ENCODE measurements at regions not wholly inside any gene's neighbourhood (a gene's known extent, or its start where the extent isn't known, plus 50 kb on each side); places are given as distances from the start of the nearest gene placed in this dataset.

DNA sequence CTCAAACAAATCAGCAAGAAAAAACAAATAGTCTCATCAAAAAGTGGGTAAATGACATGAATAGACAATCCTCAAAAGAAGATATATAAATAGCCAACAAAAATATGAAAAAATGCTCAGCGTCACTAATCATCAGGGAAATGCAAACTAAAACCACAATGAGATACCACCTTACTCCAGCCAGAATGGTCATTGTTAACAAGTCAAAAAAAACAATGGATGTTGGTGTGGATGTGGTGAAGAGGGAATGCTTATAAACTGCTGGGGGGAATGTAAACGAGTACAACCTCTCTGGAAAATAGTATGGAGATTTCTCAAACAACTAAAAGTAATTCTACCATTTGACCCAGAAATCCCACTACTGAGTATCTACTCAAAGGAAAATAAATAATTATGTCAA is 239.2 kb upstream of the RFC3 start:
- ATAC-seq (ENCODE audit: low read depth in 2 of 2) = no peak
- Mint-ChIP-seq H3K36me3 (no peaks in the 10 kb centered on the region), H3K4me1 (no peaks in the 10 kb centered on the region), H3K9me3 (no peaks in the 10 kb centered on the region), H3K27me3 (peaks cover 10 to 22% (median 20%) of the 10 kb centered on the region in 3 donors), H3K27ac (no peak overlapping the region), H3K4me3 (no peak overlapping the region)
- no peak for DNase-seq

- H3K9me3 Mint-ChIP-seq = peaks cover 0 to 3% (median 0%) of the 10 kb centered on the region in 7 donors
- H3K27me3 Mint-ChIP-seq = peaks cover 10 to 27% (median 20%) of the 10 kb centered on the region in 3 donors
- no peaks in the 10 kb centered on the region for H3K4me1 Mint-ChIP-seq
- H3K27ac Mint-ChIP-seq = no peak overlapping the region
- no peak for DNase-seq
- H3K36me3 Mint-ChIP-seq = no peaks in the 10 kb centered on the region
- no peak for ATAC-seq (ENCODE audit: low read depth in 2 of 2)
- no peak overlapping the region for H3K4me3 Mint-ChIP-seq
These were observed 235.8 kb upstream of the RFC3 start for GRCh38 chr13:33582121-33582520.

DNA sequence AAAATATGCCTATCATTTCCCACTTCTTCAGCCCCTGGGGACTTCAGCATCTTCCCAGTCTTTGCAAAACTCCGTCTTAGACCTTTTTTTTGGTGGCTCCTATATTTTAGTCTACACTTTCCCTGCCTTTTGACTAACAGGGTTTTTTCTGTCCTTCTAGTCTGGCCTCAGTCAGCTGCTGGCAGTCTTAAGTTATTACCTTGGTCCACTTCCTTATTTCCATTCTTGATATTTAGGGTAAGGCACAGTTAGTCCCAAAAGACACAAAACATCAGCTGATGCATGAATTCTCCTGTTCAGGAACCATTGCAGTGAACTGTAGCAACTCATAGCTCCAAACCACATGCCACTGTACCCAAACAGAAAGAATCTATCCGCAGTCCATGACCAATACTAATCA is 234.6 kb upstream of the RFC3 start:
- peaks cover 0 to 3% (median 0%) of the 10 kb centered on the region in 7 donors for H3K9me3 Mint-ChIP-seq
- no peaks in the 10 kb centered on the region for H3K36me3 Mint-ChIP-seq
- no peak for ATAC-seq (ENCODE audit: low read depth in 2 of 2)
- no peaks in the 10 kb centered on the region for H3K4me1 Mint-ChIP-seq
- no peak for DNase-seq
- no peak overlapping the region for H3K27ac Mint-ChIP-seq
- H3K4me3 Mint-ChIP-seq = no peak overlapping the region
- peaks cover 9 to 22% (median 10%) of the 10 kb centered on the region in 3 donors for H3K27me3 Mint-ChIP-seq

- H3K4me3 Mint-ChIP-seq = no peak overlapping the region
- DNase-seq (no peak), ATAC-seq (ENCODE audit: low read depth in 2 of 2) (no peak)
- H3K27ac Mint-ChIP-seq = no peak overlapping the region
- peaks cover 0 to 8% (median 0%) of the 10 kb centered on the region in 7 donors for H3K9me3 Mint-ChIP-seq
- H3K4me1 Mint-ChIP-seq = no peaks in the 10 kb centered on the region
- no peaks in the 10 kb centered on the region for H3K36me3 Mint-ChIP-seq
- peaks cover 0 to 8% (median 6%) of the 10 kb centered on the region in 3 donors for H3K27me3 Mint-ChIP-seq
These were observed 227.0 kb upstream of the RFC3 start for GRCh38 chr13:33590936-33591335.

- Mint-ChIP-seq H3K27me3 (peaks cover 10 to 27% (median 14%) of the 10 kb centered on the region in 3 donors), H3K4me3 (no peak overlapping the region), H3K9me3 (peaks cover 0 to 20% (median 7%) of the 10 kb centered on the region in 7 donors), H3K36me3 (peaks cover 6 to 8% of the 10 kb centered on the region in 2 donors), H3K4me1 (no peaks in the 10 kb centered on the region), H3K27ac (peak overlapping the region in 1 of 6 donors; percentile 14)
- DNase-seq (no peak), ATAC-seq (ENCODE audit: low read depth in 2 of 2) (no peak)
These were observed 211.3 kb upstream of the RFC3 start for GRCh38 chr13:33606692-33607091.

- DNase-seq (no peak), ATAC-seq (ENCODE audit: low read depth in 2 of 2) (no peak)
- peaks cover 0 to 2% (median 0%) of the 10 kb centered on the region in 7 donors for H3K9me3 Mint-ChIP-seq
- peaks cover 0 to 7% of the 10 kb centered on the region in 2 donors for H3K36me3 Mint-ChIP-seq
- H3K4me1 Mint-ChIP-seq = no peaks in the 10 kb centered on the region
- H3K27me3 Mint-ChIP-seq = peaks cover 20 to 27% (median 23%) of the 10 kb centered on the region in 3 donors
- H3K27ac Mint-ChIP-seq = no peak overlapping the region
- H3K4me3 Mint-ChIP-seq = no peak overlapping the region
These were observed 207.4 kb upstream of the RFC3 start for GRCh38 chr13:33610438-33611120.

DNA sequence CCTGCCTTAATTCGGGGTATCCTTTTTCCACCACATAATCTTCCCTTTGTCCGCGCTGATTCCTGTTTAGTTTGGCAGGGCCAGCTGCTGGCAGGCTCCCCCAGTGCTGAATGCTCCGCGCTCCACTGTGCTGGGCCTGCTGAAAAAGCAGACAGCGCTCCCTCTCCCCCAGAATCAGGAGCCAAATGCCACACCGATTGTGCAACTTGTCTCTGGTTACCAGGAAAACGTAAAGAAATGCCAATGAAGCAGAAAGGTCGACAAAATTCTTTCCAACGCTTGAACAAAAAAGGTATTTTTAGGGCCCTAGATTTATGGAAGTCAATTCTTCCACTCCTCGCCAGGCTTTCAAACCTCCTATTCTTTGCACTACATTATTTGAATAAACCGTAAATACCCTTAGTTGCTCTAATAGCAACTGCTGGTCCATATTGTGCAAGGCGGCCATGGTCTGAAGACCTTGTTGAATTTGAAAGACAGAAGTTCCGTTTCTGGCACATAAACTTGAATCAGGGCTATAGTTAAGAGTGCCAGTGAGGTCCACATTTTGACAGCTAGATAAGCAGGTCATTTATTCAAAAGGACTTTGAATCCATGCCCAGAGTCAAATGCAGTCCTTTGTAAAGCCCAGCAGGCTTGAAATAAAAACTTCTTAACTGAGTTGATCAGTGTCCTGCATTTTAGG is 206.7 kb upstream of the RFC3 start:
- ATAC-seq (ENCODE audit: low read depth in 2 of 2) = no peak
- Mint-ChIP-seq H3K27ac (no peak overlapping the region), H3K27me3 (peaks cover 23 to 30% (median 26%) of the 10 kb centered on the region in 3 donors)

DNA sequence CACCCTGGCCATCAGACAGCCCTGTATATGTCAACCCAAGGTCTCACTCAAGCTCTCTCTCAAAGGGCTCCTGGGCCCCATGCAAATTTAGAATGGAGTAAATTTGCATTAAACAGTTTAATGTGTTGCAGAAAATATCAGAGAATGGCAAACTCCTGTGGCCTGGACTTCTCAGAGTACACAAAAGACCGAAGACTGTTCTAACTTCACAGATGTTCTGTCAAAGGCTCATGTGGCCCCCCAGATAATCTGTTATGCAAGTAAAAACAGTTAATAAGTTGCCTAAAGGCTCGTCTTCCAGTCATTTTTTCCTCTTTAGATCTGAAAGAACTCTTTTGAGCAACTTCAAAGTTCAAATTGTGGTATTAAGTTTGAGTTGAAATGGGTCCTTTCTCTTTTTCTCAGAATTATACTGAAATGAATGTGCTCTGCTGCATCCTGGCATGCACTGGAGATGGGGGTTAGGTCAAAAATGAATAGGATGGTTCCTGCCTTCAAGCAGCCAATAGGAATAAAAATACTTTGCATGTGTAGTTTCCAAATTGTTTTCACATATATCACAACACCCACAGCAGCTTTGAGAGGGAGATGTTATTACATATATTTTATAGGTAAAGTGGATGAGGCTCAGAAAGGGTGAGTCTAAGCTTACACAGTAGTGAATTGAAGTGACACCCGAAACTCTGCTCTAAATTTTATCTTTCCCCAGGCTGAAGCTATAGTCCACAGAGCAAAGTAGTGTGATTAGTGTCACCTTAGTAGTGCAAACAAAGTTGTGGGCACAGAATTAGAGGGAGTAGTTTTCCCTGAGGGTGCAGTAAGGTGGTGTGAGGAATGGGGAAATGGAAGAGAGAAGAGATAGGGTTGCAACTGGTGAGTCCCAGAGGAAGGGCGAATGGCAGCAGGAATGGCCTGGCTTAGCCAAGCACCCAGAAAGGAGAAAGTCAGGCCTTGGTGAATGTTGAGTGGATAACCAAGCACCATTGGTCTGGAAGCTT is 205.0 kb upstream of the RFC3 start:
- Mint-ChIP-seq H3K27me3 (peaks cover 23 to 30% (median 26%) of the 10 kb centered on the region in 3 donors), H3K36me3 (peaks cover 0 to 7% of the 10 kb centered on the region in 2 donors), H3K4me3 (no peak overlapping the region), H3K9me3 (peaks cover 0 to 9% (median 0%) of the 10 kb centered on the region in 7 donors), H3K27ac (no peak overlapping the region), H3K4me1 (no peaks in the 10 kb centered on the region)
- DNase-seq (no peak), ATAC-seq (ENCODE audit: low read depth in 2 of 2) (no peak)

More for the DNA sequence above, 206.7 kb upstream of the RFC3 start:
- Mint-ChIP-seq H3K9me3 (peaks cover 0 to 2% (median 0%) of the 10 kb centered on the region in 7 donors), H3K4me3 (no peak overlapping the region), H3K36me3 (peaks cover 0 to 7% of the 10 kb centered on the region in 2 donors), H3K4me1 (no peaks in the 10 kb centered on the region)
- DNase-seq = no peak

DNA sequence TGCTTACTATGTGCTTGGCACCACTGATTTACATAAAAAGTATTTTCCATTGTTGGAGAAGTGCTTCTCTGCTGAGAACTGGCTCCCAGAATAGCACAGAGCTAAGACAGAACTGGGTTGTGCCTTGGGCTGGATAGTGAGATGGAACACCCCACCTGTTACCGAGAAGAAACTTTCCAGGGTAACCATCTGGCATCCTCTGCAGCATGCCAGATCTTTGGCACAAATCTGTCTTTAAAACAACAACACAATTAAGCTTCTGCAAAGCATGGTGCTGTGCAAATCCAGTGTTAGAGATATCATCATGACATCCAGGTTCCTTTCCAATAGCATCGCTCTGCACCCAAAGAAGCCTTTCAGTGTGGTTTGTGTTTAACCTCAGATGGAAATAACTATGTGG is 202.5 kb upstream of the RFC3 start:
- peaks cover 23 to 36% (median 26%) of the 10 kb centered on the region in 3 donors for H3K27me3 Mint-ChIP-seq
- H3K27ac Mint-ChIP-seq = no peak overlapping the region
- peaks cover 0 to 9% (median 0%) of the 10 kb centered on the region in 7 donors for H3K9me3 Mint-ChIP-seq
- H3K4me3 Mint-ChIP-seq = no peak overlapping the region
- H3K4me1 Mint-ChIP-seq = no peaks in the 10 kb centered on the region
- ATAC-seq (ENCODE audit: low read depth in 2 of 2) (no peak), DNase-seq (no peak)
- H3K36me3 Mint-ChIP-seq = peaks cover 0 to 7% of the 10 kb centered on the region in 2 donors

GRCh38 chr13:33616130-33616529 is 201.8 kb upstream of the RFC3 start:
- H3K27me3 Mint-ChIP-seq = peaks cover 23 to 35% (median 26%) of the 10 kb centered on the region in 3 donors
- no peak overlapping the region for H3K4me3 Mint-ChIP-seq
- ATAC-seq (ENCODE audit: low read depth in 2 of 2) (no peak), DNase-seq (no peak)
- H3K4me1 Mint-ChIP-seq = no peaks in the 10 kb centered on the region
- peaks cover 0 to 7% of the 10 kb centered on the region in 2 donors for H3K36me3 Mint-ChIP-seq
- no peak overlapping the region for H3K27ac Mint-ChIP-seq
- peaks cover 0 to 9% (median 0%) of the 10 kb centered on the region in 7 donors for H3K9me3 Mint-ChIP-seq

DNA sequence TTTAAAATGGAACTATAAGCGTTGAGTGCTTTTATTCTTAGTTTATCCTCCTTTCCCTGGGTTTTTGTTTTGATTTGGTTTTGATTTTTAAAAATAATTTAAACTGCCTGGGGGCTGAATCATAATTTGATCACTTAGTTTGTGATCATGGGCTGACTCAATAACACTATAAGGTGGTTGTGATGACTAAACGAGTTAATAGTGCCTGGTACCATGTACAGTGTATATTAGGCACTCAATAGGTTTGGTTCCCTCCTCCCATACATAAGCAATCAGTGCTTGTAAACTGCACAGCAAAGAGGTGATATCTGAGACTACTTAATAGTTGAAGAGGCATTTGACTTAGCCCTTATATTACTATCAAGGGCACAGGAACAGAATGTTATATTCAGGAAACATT is 200.9 kb upstream of the RFC3 start:
- no peak for ATAC-seq (ENCODE audit: low read depth in 2 of 2)
- DNase-seq = no peak
- Mint-ChIP-seq H3K4me1 (no peaks in the 10 kb centered on the region), H3K9me3 (peaks cover 0 to 9% (median 0%) of the 10 kb centered on the region in 7 donors), H3K4me3 (no peak overlapping the region), H3K36me3 (peaks cover 0 to 7% of the 10 kb centered on the region in 2 donors), H3K27me3 (peaks cover 23 to 31% (median 26%) of the 10 kb centered on the region in 3 donors), H3K27ac (no peak overlapping the region)

GRCh38 chr13:33624253-33624652 is 193.7 kb upstream of the RFC3 start:
- ATAC-seq (ENCODE audit: low read depth in 2 of 2) = no peak
- no peaks in the 10 kb centered on the region for H3K36me3 Mint-ChIP-seq
- peaks cover 0 to 8% (median 0%) of the 10 kb centered on the region in 3 donors for H3K4me1 Mint-ChIP-seq
- peaks cover 0 to 9% (median 5%) of the 10 kb centered on the region in 3 donors for H3K27me3 Mint-ChIP-seq
- no peak overlapping the region for H3K27ac Mint-ChIP-seq
- H3K4me3 Mint-ChIP-seq = no peak overlapping the region
- DNase-seq = no peak
- H3K9me3 Mint-ChIP-seq = peaks cover 0 to 2% (median 0%) of the 10 kb centered on the region in 7 donors

DNA sequence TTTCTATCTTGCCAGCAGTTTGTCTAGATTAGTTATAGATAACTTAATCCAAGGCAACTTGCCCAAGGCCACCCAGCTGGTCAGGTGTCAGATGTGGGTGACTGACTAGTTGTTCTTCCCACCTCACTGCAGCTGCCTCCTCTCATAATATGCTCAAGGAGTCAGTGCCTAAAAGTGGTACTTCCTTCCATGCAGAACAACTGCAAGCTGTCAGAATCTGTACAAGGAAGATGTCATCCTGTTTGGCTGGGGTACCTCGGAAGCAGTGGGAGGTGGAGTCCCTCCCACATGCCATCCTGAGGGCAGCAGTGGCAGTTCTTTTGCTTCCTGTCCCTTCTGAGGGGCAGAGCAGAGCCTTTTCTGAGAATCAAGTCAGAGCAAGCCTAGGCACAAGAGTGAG is 193.2 kb upstream of the RFC3 start:
- Mint-ChIP-seq H3K9me3 (peaks cover 0 to 2% (median 0%) of the 10 kb centered on the region in 7 donors), H3K27me3 (peaks cover 0 to 9% (median 5%) of the 10 kb centered on the region in 3 donors), H3K36me3 (no peaks in the 10 kb centered on the region), H3K4me1 (peaks cover 0 to 8% (median 0%) of the 10 kb centered on the region in 3 donors), H3K4me3 (no peak overlapping the region), H3K27ac (no peak overlapping the region)
- DNase-seq (no peak), ATAC-seq (ENCODE audit: low read depth in 2 of 2) (no peak)

All from naive B cell (primary cell).